ENCODE measurements at regions not wholly inside any gene's neighbourhood (a gene's known extent, or its start where the extent isn't known, plus 50 kb on each side); places are given as distances from the start of the nearest gene placed in this dataset.

- no peak overlapping the region for H3K4me3 ChIP-seq (ENCODE audit: low read depth, low read length)
- TF ChIP-seq, protein P1, sequence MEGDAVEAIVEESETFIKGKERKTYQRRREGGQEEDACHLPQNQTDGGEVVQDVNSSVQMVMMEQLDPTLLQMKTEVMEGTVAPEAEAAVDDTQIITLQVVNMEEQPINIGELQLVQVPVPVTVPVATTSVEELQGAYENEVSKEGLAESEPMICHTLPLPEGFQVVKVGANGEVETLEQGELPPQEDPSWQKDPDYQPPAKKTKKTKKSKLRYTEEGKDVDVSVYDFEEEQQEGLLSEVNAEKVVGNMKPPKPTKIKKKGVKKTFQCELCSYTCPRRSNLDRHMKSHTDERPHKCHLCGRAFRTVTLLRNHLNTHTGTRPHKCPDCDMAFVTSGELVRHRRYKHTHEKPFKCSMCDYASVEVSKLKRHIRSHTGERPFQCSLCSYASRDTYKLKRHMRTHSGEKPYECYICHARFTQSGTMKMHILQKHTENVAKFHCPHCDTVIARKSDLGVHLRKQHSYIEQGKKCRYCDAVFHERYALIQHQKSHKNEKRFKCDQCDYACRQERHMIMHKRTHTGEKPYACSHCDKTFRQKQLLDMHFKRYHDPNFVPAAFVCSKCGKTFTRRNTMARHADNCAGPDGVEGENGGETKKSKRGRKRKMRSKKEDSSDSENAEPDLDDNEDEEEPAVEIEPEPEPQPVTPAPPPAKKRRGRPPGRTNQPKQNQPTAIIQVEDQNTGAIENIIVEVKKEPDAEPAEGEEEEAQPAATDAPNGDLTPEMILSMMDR (IDR thresholded peaks at IDR 0.05; ENCODE audit: low read depth, low read length, missing control alignments), result no peak
- DNase-seq (ENCODE audit: low read depth), result no peak
Observed at GRCh38 chr19:29104605-29105241, 108.2 kb downstream of the UQCRFS1 start.

DNA sequence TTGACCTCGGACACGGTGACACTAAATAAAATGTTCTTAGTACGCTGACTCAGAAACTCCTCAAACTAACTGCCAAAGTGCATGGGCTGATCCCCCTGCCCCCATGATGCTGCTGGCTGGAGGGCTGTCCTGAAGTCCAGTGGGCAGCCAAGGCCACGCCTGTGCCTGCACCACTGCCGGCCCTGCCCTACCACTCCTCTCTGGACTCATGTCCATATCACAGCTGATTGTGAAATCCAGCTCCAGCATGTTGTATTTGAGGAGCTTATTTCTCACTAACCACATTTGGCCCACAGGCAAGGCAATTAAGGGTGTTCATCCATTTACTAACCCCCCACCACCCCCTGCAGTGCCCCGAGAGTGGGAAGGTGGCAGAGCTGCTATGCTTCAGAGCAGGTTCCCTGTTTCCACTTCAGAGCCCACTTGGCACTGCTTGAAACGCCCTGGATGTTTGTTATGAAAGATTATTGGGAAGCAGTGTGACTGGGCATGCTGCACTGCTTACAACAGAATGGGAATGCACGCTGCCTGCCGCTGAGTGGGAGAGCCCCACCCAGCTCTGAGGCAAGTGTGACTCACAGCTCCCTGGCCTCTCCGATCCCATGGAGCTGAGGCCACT lies 114.0 kb downstream of the UQCRFS1 start:
- H3K4me3 ChIP-seq (ENCODE audit: low read depth, low read length), result no peak overlapping the region
- DNase-seq (ENCODE audit: low read depth), result no peak
- TF ChIP-seq, protein P1 (IDR thresholded peaks at IDR 0.05; ENCODE audit: low read depth, low read length, missing control alignments), result no peak

- no peak overlapping the region for H3K4me3 ChIP-seq (ENCODE audit: low read depth, low read length)
- TF ChIP-seq, protein P1 (IDR thresholded peaks at IDR 0.05; ENCODE audit: low read depth, low read length, missing control alignments), result no peak
- no peak for DNase-seq (ENCODE audit: low read depth)
Observed at GRCh38 chr19:29098091-29098490, 114.9 kb downstream of the UQCRFS1 start.

GRCh38 chr19:29096896-29097295 lies 116.1 kb downstream of the UQCRFS1 start:
- no peak for DNase-seq (ENCODE audit: low read depth)
- no peak overlapping the region for H3K4me3 ChIP-seq (ENCODE audit: low read depth, low read length)
- TF ChIP-seq, protein P1 (IDR thresholded peaks at IDR 0.05; ENCODE audit: low read depth, low read length, missing control alignments), result no peak

DNA sequence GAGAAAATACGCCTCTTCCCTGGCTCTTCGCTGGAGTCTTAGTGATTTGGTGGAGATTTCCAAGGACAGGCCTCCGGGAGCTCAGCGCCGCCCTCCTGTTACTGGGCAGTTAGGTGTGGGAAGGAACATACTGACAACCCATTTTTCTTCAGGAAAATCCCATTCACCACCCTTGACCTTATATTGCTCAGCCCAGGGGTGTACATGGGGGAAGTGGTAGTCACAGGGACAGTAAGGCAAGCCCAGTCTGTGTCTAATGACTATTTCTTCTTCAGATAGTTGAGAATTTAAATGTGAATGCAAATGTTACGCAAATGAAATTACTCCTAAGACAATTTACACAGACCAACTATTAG lies 119.4 kb downstream of the UQCRFS1 start:
- no peak overlapping the region for H3K4me3 ChIP-seq (ENCODE audit: low read depth, low read length)
- no peak for DNase-seq (ENCODE audit: low read depth)
- TF ChIP-seq, protein P1 (IDR thresholded peaks at IDR 0.05; ENCODE audit: low read depth, low read length, missing control alignments), result no peak

DNA sequence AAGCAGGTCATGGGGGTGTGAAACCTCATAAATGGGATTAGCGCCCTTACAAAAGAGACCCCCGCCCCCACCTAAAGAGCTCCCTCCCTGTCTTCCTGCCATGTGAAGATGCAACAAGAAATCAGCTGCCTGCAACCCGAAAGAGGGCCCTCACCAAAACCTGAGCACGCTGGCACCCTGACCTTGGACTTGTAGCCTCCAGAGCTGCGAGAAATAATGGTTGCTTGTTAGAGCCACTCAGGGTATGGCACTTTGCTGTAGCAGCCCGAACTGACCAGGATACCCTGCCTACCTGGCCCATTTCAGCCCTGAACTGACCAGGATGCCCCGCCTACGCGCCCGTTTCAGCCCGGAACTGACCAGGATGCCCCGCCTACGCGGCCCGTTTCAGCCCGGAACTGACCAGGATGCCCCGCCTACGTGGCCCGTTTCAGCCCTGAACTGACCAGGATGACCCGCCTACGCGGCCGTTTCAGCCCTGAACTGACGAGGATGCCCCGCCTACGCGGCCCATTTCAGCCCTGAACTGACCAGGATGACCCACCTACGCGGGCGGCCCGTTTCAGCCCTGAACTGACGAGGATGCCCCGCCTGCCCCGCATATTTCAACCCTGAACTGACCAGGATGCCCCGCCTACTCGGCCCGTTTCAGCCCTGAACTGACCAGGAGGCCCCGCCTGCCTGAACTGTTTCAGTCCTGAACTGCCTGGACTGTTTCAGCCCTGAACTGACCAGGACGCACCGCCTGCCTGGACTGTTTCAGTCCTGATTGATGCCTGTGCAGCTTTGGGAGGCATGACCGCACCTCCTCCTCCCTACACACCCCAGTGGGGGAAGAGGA lies 120.0 kb downstream of the UQCRFS1 start:
- DNase-seq (ENCODE audit: low read depth), result no peak
- TF ChIP-seq, protein P1 (IDR thresholded peaks at IDR 0.05; ENCODE audit: low read depth, low read length, missing control alignments), result no peak
- H3K4me3 ChIP-seq (ENCODE audit: low read depth, low read length), result no peak overlapping the region
